Parathyroid adenoma (tissue), 2 donors: ENCODE measurements at regions not wholly inside any gene's neighbourhood (a gene's known extent, or its start where the extent isn't known, plus 50 kb on each side); places are given as distances from the start of the nearest gene placed in this dataset.

Experiments
- H2AFZ ChIP-seq: fragments of 300-600 bp; sonication (generic); one replicate; pipeline ENCODE4 v1.7.0; 2017; ENCODE audit warnings: antibody characterized with exemption, mild to moderate bottlenecking
- H3K27ac ChIP-seq: fragments of 300-600 bp; sonication (generic); one replicate; pipeline ENCODE4 v1.7.0; 2017
- H3K27me3 ChIP-seq: fragments of 300-600 bp; sonication (generic); one replicate; pipeline ENCODE4 v1.7.0; 2017; ENCODE audit warnings: low read length; ENCODE audit not compliant: control insufficient read depth, insufficient read depth
- H3K36me3 ChIP-seq: fragments of 300-600 bp; sonication (generic); one replicate; pipeline ENCODE4 v1.7.0; 2017; ENCODE audit warnings: low read length; ENCODE audit not compliant: control insufficient read depth, insufficient read depth
- H3K4me1 ChIP-seq: fragments of 300-600 bp; sonication (generic); one replicate; pipeline ENCODE4 v1.7.0; 2017; ENCODE audit warnings: control low read depth
- H3K4me2 ChIP-seq: fragments of 300-600 bp; sonication (generic); one replicate; pipeline ENCODE4 v1.7.0; 2017; ENCODE audit warnings: low read length
- H3K4me3 ChIP-seq: fragments of 300-600 bp; sonication (generic); one replicate; pipeline ENCODE4 v1.7.0; 2017; ENCODE audit warnings: low read depth, low read length
- H3K79me2 ChIP-seq: fragments of 300-600 bp; sonication (generic); one replicate; pipeline ENCODE4 v1.7.0; 2017; ENCODE audit warnings: control low read depth
- H3K9ac ChIP-seq: fragments of 300-600 bp; sonication (generic); one replicate; pipeline ENCODE4 v1.7.0; 2017; ENCODE audit warnings: mild to moderate bottlenecking
- H3K9me3 ChIP-seq: fragments of 300-600 bp; sonication (generic); one replicate; pipeline ENCODE4 v1.7.0; 2017; ENCODE audit warnings: low read length; ENCODE audit not compliant: control insufficient read depth
- TF ChIP-seq, protein P1 (sequence below): fragments of 300-600 bp; sonication (generic); IDR thresholded peaks from one replicate; pipeline ENCODE4 v1.7.0; 2017; ENCODE audit warnings: antibody characterized with exemption, mild to moderate bottlenecking
- donor health status: primary hyperparathyroidism.

GRCh38 chr3:72087420-72087819 is 302.5 kb upstream of the PROK2 start:
- Histone ChIP-seq H3K9ac (no peak overlapping the region), H3K4me1 (no peaks in the 10 kb centered on the region), H3K4me2 (no peak overlapping the region), H3K4me3 (no peak overlapping the region), H3K79me2 (no peaks in the 10 kb centered on the region), H2AFZ (no peak overlapping the region), H3K9me3 (no peaks in the 10 kb centered on the region), H3K27ac (no peak overlapping the region), H3K36me3 (no peaks in the 10 kb centered on the region), H3K27me3 (no peaks in the 10 kb centered on the region)
- TF ChIP-seq, protein P1, sequence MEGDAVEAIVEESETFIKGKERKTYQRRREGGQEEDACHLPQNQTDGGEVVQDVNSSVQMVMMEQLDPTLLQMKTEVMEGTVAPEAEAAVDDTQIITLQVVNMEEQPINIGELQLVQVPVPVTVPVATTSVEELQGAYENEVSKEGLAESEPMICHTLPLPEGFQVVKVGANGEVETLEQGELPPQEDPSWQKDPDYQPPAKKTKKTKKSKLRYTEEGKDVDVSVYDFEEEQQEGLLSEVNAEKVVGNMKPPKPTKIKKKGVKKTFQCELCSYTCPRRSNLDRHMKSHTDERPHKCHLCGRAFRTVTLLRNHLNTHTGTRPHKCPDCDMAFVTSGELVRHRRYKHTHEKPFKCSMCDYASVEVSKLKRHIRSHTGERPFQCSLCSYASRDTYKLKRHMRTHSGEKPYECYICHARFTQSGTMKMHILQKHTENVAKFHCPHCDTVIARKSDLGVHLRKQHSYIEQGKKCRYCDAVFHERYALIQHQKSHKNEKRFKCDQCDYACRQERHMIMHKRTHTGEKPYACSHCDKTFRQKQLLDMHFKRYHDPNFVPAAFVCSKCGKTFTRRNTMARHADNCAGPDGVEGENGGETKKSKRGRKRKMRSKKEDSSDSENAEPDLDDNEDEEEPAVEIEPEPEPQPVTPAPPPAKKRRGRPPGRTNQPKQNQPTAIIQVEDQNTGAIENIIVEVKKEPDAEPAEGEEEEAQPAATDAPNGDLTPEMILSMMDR: no peak

- Histone ChIP-seq H3K79me2 (no peaks in the 10 kb centered on the region), H3K9ac (no peak overlapping the region), H3K36me3 (no peaks in the 10 kb centered on the region), H3K4me3 (no peak overlapping the region), H3K4me1 (no peaks in the 10 kb centered on the region), H3K4me2 (no peak overlapping the region), H2AFZ (no peak overlapping the region), H3K9me3 (no peaks in the 10 kb centered on the region), H3K27ac (no peak overlapping the region), H3K27me3 (no peaks in the 10 kb centered on the region)
- TF ChIP-seq, protein P1: no peak
These were observed 301.8 kb upstream of the PROK2 start for GRCh38 chr3:72086743-72087087.

- no peaks in the 10 kb centered on the region for H3K4me1 ChIP-seq
- no peaks in the 10 kb centered on the region for H3K79me2 ChIP-seq
- H3K4me3 ChIP-seq: no peak overlapping the region
- no peak overlapping the region for H2AFZ ChIP-seq
- no peak overlapping the region for H3K27ac ChIP-seq
- no peak overlapping the region for H3K9ac ChIP-seq
- no peaks in the 10 kb centered on the region for H3K36me3 ChIP-seq
- H3K27me3 ChIP-seq: no peaks in the 10 kb centered on the region
- H3K4me2 ChIP-seq: no peak overlapping the region
- no peaks in the 10 kb centered on the region for H3K9me3 ChIP-seq
- TF ChIP-seq, protein P1: no peak
These were observed 301.2 kb upstream of the PROK2 start for GRCh38 chr3:72086042-72086742.

GRCh38 chr3:72085036-72085435 is 300.1 kb upstream of the PROK2 start:
- Histone ChIP-seq H3K27me3 (no peaks in the 10 kb centered on the region), H3K79me2 (no peaks in the 10 kb centered on the region), H3K4me3 (no peak overlapping the region), H3K9me3 (no peaks in the 10 kb centered on the region), H3K4me2 (no peak overlapping the region), H3K9ac (no peak overlapping the region), H2AFZ (no peak overlapping the region), H3K4me1 (no peaks in the 10 kb centered on the region), H3K27ac (no peak overlapping the region), H3K36me3 (no peaks in the 10 kb centered on the region)
- TF ChIP-seq, protein P1: no peak

DNA sequence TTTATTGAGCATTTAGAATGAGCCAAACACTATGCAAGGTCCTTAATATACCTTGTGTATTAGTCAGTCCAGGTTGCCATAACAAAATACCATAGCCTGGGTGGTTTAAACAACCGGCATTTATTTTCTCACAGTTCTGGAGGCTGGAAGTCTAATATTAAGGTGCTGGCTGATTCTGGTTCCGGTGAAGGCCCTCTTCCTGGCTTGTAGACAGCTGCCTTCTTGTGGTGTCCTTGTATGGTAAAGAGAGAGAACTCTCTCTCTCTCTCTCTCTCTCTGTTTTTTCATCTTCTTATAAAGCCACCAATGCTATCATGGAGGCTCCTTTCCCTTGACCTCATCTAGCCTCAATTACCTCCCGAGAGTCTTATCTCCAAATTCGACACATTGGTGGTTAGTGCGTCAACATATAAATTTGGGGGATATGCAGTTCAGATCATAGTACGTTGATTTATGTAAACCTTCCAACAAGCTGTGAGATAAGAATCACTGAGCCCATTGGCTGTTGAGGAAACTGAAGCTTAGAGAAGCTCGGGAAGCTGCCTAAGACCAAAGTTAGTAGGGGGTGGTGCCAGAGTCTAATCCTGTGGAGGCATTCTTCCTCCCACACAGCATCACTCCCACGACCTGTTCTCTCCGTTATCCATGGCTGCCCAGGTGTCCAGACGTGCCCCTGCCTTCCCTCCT is 298.0 kb upstream of the PROK2 start:
- Histone ChIP-seq H3K9ac (no peak overlapping the region), H2AFZ (no peak overlapping the region), H3K4me3 (no peak overlapping the region), H3K36me3 (no peaks in the 10 kb centered on the region), H3K79me2 (no peaks in the 10 kb centered on the region), H3K4me1 (no peaks in the 10 kb centered on the region), H3K27ac (no peak overlapping the region), H3K27me3 (no peaks in the 10 kb centered on the region), H3K4me2 (no peak overlapping the region), H3K9me3 (no peaks in the 10 kb centered on the region)
- TF ChIP-seq, protein P1: no peak
